Psoas muscle (tissue), 7 donors: ENCODE measurements at regions not wholly inside any gene's neighbourhood (a gene's known extent, or its start where the extent isn't known, plus 50 kb on each side); places are given as distances from the start of the nearest gene placed in this dataset.

Experiments
- ATAC-seq, 4 donors: fragments of 200-7000 bp; cut with Tn5 transposase; one replicate each; pipeline ENCODE4 v1.9.1; 2020; ENCODE audit warnings: moderate library complexity in 3 of 4, mild to moderate bottlenecking in 2 of 4
- DNase-seq, 2 donors: peaks; one replicate each; pipeline ENCODE4 v3.0.0-alpha.2; 2020
- H3K27ac ChIP-seq: fragments of 200-600 bp; one replicate; pipeline ENCODE4 v1.8.0; 2022
- H3K27me3 ChIP-seq, 3 donors: fragments of 200-600 bp in 1 of 3; one replicate each; pipeline versions ENCODE4 v1.6.1 to v1.8.0; 2013 to 2022; ENCODE audit warnings: low read length in 2 of 3, mild to moderate bottlenecking in 2 of 3, moderate library complexity in 1 of 3; ENCODE audit not compliant: insufficient read depth in 3 of 3
- H3K36me3 ChIP-seq, 2 donors: fragments of 200-600 bp in 1 of 2; one replicate each; pipeline versions ENCODE4 v1.6.1 to v1.8.0; 2013 to 2022; ENCODE audit warnings: low read depth in 1 of 2, mild to moderate bottlenecking in 1 of 2, moderate library complexity in 1 of 2; ENCODE audit not compliant: insufficient read depth in 1 of 2
- H3K4me1 ChIP-seq: fragments of 200-600 bp; one replicate; pipeline ENCODE4 v1.8.0; 2022
- H3K4me3 ChIP-seq: fragments of 200-600 bp; one replicate; pipeline ENCODE4 v1.8.0; 2022; ENCODE audit warnings: mild to moderate bottlenecking
- H3K9me3 ChIP-seq: fragments of 200-600 bp; one replicate; pipeline ENCODE4 v1.8.0; 2022
- CTCF ChIP-seq: fragments of 200-600 bp; IDR thresholded peaks from one replicate; pipeline ENCODE4 v1.8.0; 2022; ENCODE audit warnings: antibody characterized with exemption
- WGBS, 3 donors: extraction: QIAGEN DNeasy Blood & Tissue Kit; methylation state at CpG; one replicate each; pipeline versions ENCODE4 v1.1.6 to v1.1.7; 2013; 5-methylcytosine and 5-hydroxymethylcytosine counted together
- intact Hi-C, 2 donors: fragments of 100-400 bp; cut with DNase I; formaldehyde crosslinking; loops; one replicate each; pipeline versions ENCODE4 v1.11.0 to v1.14.2; 2022
- donor health status: healthy with polysubstance abuse.
- donor health status: DM: no; HTN: no; CAD: no; lungs with moderate emphysema.
- donor health status: Bipolar disorder and iron deficiency.
- donor health status: healthy.
- donor health status: DM: yes; HTN: yes; CAD: no.
- donor health status: DM: no; HTN: no; CAD: no.
- donor health status: DM: yes; HTN: yes; CAD: no.

- TF ChIP-seq CTCF, result no peak
- ATAC-seq (no peak), DNase-seq (no peak)
- Histone ChIP-seq H3K4me3 (no peak overlapping the region), H3K27ac (no peak overlapping the region), H3K4me1 (no peaks in the 10 kb centered on the region), H3K27me3 (no peaks in the 10 kb centered on the region), H3K36me3 (no peaks in the 10 kb centered on the region), H3K9me3 (no peaks in the 10 kb centered on the region)
- intact Hi-C loops, result no loop called here
- WGBS, 3 donors, result 76 to 80% (median 78%) methylated on average over 5 of the region's 5 CpGs
Observed at GRCh38 chr2:4024605-4025004, 321.2 kb downstream of the DCDC2C start.

GRCh38 chr2:4029081-4029480 is 325.7 kb downstream of the DCDC2C start:
- TF ChIP-seq CTCF, result no peak
- H3K27ac ChIP-seq, result no peak overlapping the region

GRCh38 chr2:4039896-4040295 is 336.5 kb downstream of the DCDC2C start:
- no peak overlapping the region for H3K4me3 ChIP-seq
- ATAC-seq (no peak), DNase-seq (no peak)
- no peaks in the 10 kb centered on the region for H3K27me3 ChIP-seq
- H3K9me3 ChIP-seq, result no peaks in the 10 kb centered on the region
- intact Hi-C loops, result no loop called here
- H3K4me1 ChIP-seq, result no peaks in the 10 kb centered on the region
- H3K36me3 ChIP-seq, result no peaks in the 10 kb centered on the region
- no peak for TF ChIP-seq CTCF
- WGBS, 3 donors, result 68 to 76% (median 72%) methylated on average over 7 of the region's 7 CpGs
- no peak overlapping the region for H3K27ac ChIP-seq

More at GRCh38 chr2:4029081-4029480, 325.7 kb downstream of the DCDC2C start:
- no peaks in the 10 kb centered on the region for H3K36me3 ChIP-seq
- ATAC-seq (no peak), DNase-seq (no peak)
- H3K9me3 ChIP-seq, result no peaks in the 10 kb centered on the region
- H3K4me1 ChIP-seq, result no peaks in the 10 kb centered on the region
- 74 to 83% (median 78%) methylated on average over 2 of the region's 2 CpGs for WGBS, 3 donors
- H3K4me3 ChIP-seq, result no peak overlapping the region
- H3K27me3 ChIP-seq, result no peaks in the 10 kb centered on the region
- intact Hi-C loops, result no loop called here

- DNase-seq (no peak), ATAC-seq (no peak)
- H3K36me3 ChIP-seq, result no peaks in the 10 kb centered on the region
- H3K9me3 ChIP-seq, result no peaks in the 10 kb centered on the region
- no peak overlapping the region for H3K4me3 ChIP-seq
- H3K4me1 ChIP-seq, result no peaks in the 10 kb centered on the region
- no peak overlapping the region for H3K27ac ChIP-seq
- no peak for TF ChIP-seq CTCF
- WGBS, 3 donors, result 78 to 84% (median 81%) methylated on average over 9 of the region's 9 CpGs
- H3K27me3 ChIP-seq, result no peaks in the 10 kb centered on the region
- intact Hi-C loops, result no loop called here
Observed at GRCh38 chr2:4047961-4048891, 344.9 kb downstream of the DCDC2C start.
